ENCODE measurements at regions not wholly inside any gene's neighbourhood (a gene's known extent, or its start where the extent isn't known, plus 50 kb on each side); places are given as distances from the start of the nearest gene placed in this dataset.

GRCh38 chr4:181710143-181710542, 533.1 kb upstream of the TENM3 start:
- Histone ChIP-seq H3K56ac (ENCODE audit: extremely low read depth, insufficient read depth, low read length) (no peak overlapping the region), H2BK120ac (ENCODE audit: low read depth, low read length) (no peak overlapping the region), H2AK5ac (ENCODE audit: low read depth, low read length) (no peak overlapping the region), H3K4me2 (ENCODE audit: low read depth, low read length) (no peak overlapping the region), H3K4me1 (ENCODE audit: control insufficient read depth, insufficient read depth, low read length) (no peaks in the 10 kb centered on the region), H2AK9ac (replicated peaks; ENCODE audit: low read depth, low read length, poor library complexity) (no peak overlapping the region), H4K8ac (ENCODE audit: low read depth in 2 of 2, low read length in 2 of 2) (no peak overlapping the region), H3K9me1 (ENCODE audit: insufficient read depth, low read length) (no peaks in the 10 kb centered on the region), H4K91ac (ENCODE audit: insufficient read depth, low read depth, low read length) (no peak overlapping the region), H3K27me3 (ENCODE audit: control insufficient read depth, insufficient read depth, low read length) (no peaks in the 10 kb centered on the region), H3K79me1 (ENCODE audit: low read depth in 1 of 2, low read length in 2 of 2) (no peaks in the 10 kb centered on the region), H2BK20ac (ENCODE audit: low read depth, low read length) (no peak overlapping the region), H2BK15ac (ENCODE audit: low read depth, low read length) (no peak overlapping the region), H3K9me3 (ENCODE audit: control insufficient read depth, insufficient read depth, low read length) (no peaks in the 10 kb centered on the region), H3K18ac (ENCODE audit: low read depth, low read length) (no peak overlapping the region), H3K23ac (ENCODE audit: low read depth, low read length) (no peak overlapping the region), H2BK5ac (ENCODE audit: low read depth, low read length, poor library complexity, severe bottlenecking) (no peak overlapping the region), H3K4me3 (ENCODE audit: insufficient read depth, low read depth, low read length) (no peak overlapping the region), H3K9ac (ENCODE audit: low read depth, low read length) (no peak overlapping the region), H4K5ac (ENCODE audit: low read depth, low read length) (no peak overlapping the region), H3K4ac (ENCODE audit: low read depth, low read length) (no peak overlapping the region), H3K14ac (replicated peaks; ENCODE audit: low read depth, low read length) (no peak overlapping the region), H3K36me3 (ENCODE audit: control insufficient read depth, insufficient read depth, low read length) (no peaks in the 10 kb centered on the region), H2AFZ (replicated peaks; ENCODE audit: low read length, poor library complexity) (no peak overlapping the region), H4K20me1 (ENCODE audit: insufficient read depth, low read length) (no peaks in the 10 kb centered on the region), H3K27ac (ENCODE audit: insufficient read depth, low read length) (no peak overlapping the region)
- no peak for ATAC-seq (ENCODE audit: low read depth)
- TF ChIP-seq BHLHE40 (IDR thresholded peaks at IDR 0.05; ENCODE audit: low read depth, low read length) (no peak), MAFK (IDR thresholded peaks at IDR 0.05; ENCODE audit: low read depth, low read length) (peak; percentile 64), RAD21 (IDR thresholded peaks at IDR 0.05; ENCODE audit: low read length) (no peak), SMC3 (IDR thresholded peaks at IDR 0.05; ENCODE audit: low read depth, low read length) (no peak), MXI1 (IDR thresholded peaks at IDR 0.05; ENCODE audit: borderline replicate concordance, low read depth, low read length) (no peak)
- dilution Hi-C loops (cut with HindIII; ENCODE audit: low sequenced_read_pairs, unreplicated experiment), result no loop called here
- WGBS, 2 experiments (ENCODE audit: extremely low coverage in 2 of 2, insufficient read length in 1 of 2), result 50% methylated on average over 1 of the region's 7 CpGs; no CpG with 5 or more reads in 1 of the 2 experiments
- no TSS peak for BruUV-seq (replicated peaks)
- DNase-seq, result no peak
- POLR2A ChIA-PET (ENCODE audit: unreplicated experiment), result no interaction called here
- intact Hi-C loops (cut with micrococcal nuclease), result no loop called here
- CTCF ChIA-PET, result no interaction called here
- in situ Hi-C loops (cut with MboI; ENCODE audit: low sequenced_read_pairs), result no loop called here

Measured in IMR-90 (cell line).